ENCODE measurements at regions not wholly inside any gene's neighbourhood (a gene's known extent, or its start where the extent isn't known, plus 50 kb on each side); places are given as distances from the start of the nearest gene placed in this dataset.
"Not testable (repeated sequence)": the region's sequence is repeated elsewhere in the genome, so short reads cannot be mapped to it uniquely, and the experiment has no call there.

DNA sequence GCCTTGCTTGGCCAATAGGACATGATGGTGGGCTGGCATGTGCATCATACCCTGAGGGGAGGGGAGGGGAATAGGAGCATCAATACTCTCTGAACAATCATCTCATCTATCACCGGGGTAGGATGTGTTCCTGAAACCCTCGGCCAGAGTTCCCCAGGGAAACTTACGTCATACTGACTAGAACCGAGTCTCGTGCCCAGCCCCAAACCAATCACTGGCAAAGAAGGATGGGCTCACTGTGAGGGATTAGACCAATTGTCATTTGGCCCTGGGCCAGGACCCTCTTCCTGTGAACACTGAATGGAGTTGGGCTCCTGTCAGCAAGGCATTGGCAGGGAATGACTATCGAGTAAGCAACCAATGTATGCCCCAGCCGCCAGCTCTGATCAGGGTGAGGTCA is 261.5 kb downstream of the MYCN start:
- TF ChIP-seq, protein P1, sequence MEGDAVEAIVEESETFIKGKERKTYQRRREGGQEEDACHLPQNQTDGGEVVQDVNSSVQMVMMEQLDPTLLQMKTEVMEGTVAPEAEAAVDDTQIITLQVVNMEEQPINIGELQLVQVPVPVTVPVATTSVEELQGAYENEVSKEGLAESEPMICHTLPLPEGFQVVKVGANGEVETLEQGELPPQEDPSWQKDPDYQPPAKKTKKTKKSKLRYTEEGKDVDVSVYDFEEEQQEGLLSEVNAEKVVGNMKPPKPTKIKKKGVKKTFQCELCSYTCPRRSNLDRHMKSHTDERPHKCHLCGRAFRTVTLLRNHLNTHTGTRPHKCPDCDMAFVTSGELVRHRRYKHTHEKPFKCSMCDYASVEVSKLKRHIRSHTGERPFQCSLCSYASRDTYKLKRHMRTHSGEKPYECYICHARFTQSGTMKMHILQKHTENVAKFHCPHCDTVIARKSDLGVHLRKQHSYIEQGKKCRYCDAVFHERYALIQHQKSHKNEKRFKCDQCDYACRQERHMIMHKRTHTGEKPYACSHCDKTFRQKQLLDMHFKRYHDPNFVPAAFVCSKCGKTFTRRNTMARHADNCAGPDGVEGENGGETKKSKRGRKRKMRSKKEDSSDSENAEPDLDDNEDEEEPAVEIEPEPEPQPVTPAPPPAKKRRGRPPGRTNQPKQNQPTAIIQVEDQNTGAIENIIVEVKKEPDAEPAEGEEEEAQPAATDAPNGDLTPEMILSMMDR (conservative IDR thresholded peaks at IDR 0.05; ENCODE audit: control insufficient read depth, insufficient read depth, low read depth, low read length), result no peak
- DNase-seq (ENCODE audit: low read depth), result no peak
- H3K4me3 ChIP-seq (ENCODE audit: control insufficient read depth, low read depth, low read length), result no peak overlapping the region

DNA sequence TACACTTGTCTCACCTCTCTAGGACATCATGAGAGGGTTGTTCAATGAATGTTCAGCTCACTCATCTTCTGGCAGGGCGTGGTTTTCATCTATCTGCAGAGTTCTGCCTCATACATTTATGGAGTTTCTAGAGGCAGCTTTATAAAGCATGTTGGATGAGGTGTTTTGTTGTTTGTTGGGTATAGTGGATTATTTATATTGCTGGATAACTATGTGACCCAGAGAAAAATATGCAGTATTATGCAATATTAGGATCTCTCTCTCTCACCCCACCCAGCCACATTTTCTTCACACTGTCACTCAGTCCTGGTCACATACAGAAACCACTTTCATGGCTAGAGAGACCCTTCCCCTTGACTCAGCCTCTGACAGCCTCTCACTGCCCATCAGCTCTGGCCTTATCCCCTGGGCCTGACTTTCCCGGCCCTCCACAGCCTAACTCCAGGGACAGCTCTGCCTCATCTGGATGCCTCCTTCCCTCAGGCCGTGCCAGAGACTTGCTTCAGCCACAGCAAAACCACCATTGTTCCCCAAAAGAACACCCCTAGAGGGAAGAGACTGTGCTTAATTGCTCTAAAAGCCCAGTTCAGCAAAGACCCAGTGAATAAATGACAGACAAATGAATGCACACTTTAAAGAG is 260.3 kb downstream of the MYCN start:
- TF ChIP-seq, protein P1 (conservative IDR thresholded peaks at IDR 0.05; ENCODE audit: control insufficient read depth, insufficient read depth, low read depth, low read length), result no peak

DNA sequence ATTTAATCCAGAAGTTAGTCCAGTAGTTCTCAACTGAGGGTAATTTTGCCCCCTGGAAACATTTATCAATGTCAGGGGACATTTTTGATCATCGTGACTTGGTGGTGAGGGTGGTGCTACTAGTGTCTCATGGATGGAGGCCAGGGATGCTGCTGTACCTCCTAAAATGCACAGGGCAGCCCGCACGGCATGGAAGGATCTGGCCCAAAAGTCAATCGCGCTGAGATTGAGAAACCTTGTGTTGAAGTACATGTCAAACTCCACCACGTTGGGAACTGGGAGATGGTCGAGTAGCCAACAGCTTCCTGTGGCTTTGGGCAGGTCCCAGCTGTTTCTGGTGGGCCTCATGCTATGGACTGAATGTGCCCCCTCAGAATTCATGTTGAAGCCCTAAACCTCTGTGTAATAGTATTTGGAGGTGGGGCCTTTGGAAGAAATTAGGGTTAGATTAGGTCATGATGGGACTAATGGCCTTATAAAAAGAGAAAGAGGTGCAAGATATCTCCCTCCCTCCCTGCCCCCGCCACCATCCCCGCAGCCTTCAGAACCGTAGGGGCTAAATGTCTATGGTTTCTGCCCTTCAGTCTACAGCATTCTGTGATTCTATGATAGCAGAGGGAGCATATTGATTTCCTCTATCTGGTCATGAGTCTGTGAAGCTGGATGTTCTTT is 259.7 kb downstream of the MYCN start:
- TF ChIP-seq, protein P1 (conservative IDR thresholded peaks at IDR 0.05; ENCODE audit: control insufficient read depth, insufficient read depth, low read depth, low read length), result no peak
- H3K4me3 ChIP-seq (ENCODE audit: control insufficient read depth, low read depth, low read length), result no peak overlapping the region
- DNase-seq (ENCODE audit: low read depth), result no peak

More for the DNA sequence above, 260.3 kb downstream of the MYCN start:
- H3K4me3 ChIP-seq (ENCODE audit: control insufficient read depth, low read depth, low read length), result no peak overlapping the region
- no peak for DNase-seq (ENCODE audit: low read depth)

DNA sequence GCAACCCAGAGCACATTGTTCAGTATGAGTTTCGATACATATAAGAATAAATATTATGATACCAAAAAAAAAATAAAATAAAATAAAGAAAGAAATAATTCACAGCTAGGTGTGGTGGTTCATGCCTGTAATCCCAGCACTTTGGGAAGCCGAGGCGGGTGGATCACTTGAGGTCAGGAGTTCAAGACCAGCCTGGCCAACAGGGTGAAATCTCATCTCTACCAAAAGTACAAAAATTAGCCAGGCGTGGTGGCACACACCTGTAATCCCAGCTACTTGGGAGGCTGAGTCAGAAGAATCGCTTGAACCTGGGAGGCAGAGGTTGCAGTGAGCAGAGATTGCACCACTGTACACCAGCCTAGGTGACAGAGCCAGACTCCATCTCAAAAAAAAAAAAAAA is 258.9 kb downstream of the MYCN start:
- not testable (repeated sequence) for H3K4me3 ChIP-seq (ENCODE audit: control insufficient read depth, low read depth, low read length); DNase-seq (ENCODE audit: low read depth)

DNA sequence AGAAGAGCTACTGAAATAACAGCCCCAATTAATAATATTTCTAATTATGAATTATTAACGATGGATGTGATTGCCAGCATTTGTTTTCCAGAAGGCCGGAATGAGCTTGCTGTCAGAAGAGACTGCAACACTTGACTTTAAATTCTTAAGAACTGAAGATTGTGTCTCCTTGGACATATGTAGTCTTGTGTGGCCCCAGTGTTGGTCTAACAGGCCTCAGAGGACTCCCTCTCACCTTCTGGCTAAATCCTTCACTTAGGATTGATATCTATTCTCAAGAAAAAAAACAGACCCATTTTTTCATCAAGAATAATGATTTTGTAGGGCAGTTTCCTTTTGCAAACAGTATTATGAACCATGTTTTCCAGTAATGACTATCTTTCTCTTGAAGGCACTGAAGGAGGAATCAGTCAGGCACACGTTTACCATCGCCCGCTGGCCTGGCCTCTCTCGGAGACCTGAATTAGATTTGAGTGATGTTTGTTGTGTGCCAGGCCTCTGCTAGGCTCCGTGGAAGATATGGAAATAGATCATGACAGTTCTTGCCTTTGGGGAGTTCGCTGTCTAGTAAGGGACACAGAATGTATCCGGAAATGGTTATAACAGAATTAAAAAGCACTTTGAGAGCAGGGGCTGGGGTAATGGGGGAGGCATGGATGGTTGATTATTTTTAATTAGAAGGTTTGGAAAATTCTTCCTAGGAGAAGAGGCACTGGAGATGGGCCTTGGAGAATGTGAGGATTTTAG is 258.0 kb downstream of the MYCN start:
- H3K4me3 ChIP-seq (ENCODE audit: control insufficient read depth, low read depth, low read length), result no peak overlapping the region
- DNase-seq (ENCODE audit: low read depth), result no peak
- TF ChIP-seq, protein P1 (conservative IDR thresholded peaks at IDR 0.05; ENCODE audit: control insufficient read depth, insufficient read depth, low read depth, low read length), result no peak

DNA sequence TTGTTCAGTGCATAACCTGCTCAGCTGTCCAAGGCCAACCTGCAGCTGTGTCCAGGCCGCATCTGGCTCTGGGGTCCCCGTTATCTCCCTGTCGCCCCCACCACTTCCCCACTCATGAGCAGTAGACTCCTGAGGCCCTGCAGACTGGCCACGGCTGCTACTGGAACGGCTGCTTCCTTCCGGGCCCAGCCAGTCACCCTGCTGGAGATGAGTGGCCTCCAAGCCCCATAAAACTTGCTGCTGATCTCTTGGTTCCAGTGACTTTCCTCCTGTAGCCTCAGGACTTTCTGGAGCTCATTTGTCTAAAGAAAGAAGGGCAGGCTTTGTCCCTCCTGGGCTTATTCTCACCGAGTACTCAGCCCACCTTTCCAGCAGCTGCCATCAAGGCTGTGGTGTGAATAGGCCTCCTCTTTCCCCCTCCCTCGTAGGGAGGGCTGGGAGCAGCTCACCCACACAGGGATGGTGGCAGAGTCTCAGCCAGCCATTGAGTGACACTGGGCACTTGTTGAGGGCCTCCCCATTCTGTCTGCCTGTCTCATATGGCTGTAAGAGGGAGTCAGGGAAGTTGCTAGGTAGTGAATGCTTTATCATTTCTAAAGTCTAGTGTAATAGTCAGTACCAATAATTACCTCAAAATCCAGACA is 257.3 kb downstream of the MYCN start:
- H3K4me3 ChIP-seq (ENCODE audit: control insufficient read depth, low read depth, low read length), result no peak overlapping the region
- no peak for DNase-seq (ENCODE audit: low read depth)
- TF ChIP-seq, protein P1 (conservative IDR thresholded peaks at IDR 0.05; ENCODE audit: control insufficient read depth, insufficient read depth, low read depth, low read length), result no peak
